DND-41 (cell line): ENCODE measurements at regions not wholly inside any gene's neighbourhood (a gene's known extent, or its start where the extent isn't known, plus 50 kb on each side); places are given as distances from the start of the nearest gene placed in this dataset.

Experiments
- ATAC-seq: fragments of 200-7000 bp; cut with Tn5 transposase; 3 replicates; pipeline ENCODE4 v1.9.1; 2021; ENCODE audit warnings: low read depth; ENCODE audit not compliant: insufficient read depth
- DNase-seq: peaks from one replicate; pipeline ENCODE4 v3.0.0-alpha.2; 2020
- H2AFZ ChIP-seq: 2 replicates; pipeline ENCODE4 v1.6.0; 2012; ENCODE audit warnings: low read depth, low read length
- H3K27ac ChIP-seq: 2 replicates; pipeline ENCODE4 v1.5.1; 2012; ENCODE audit warnings: low read length, inconsistent platforms
- H3K27me3 ChIP-seq: fragments of 200-600 bp; sonication (generic); 2 replicates; pipeline ENCODE4 v1.6.0; 2012; ENCODE audit warnings: low read length, mild to moderate bottlenecking, inconsistent platforms; ENCODE audit not compliant: insufficient read depth, poor library complexity
- H3K36me3 ChIP-seq: 2 replicates; pipeline ENCODE4 v1.5.1; 2012; ENCODE audit warnings: low read length, inconsistent platforms; ENCODE audit not compliant: insufficient read depth
- H3K4me1 ChIP-seq: 2 replicates; pipeline ENCODE4 v1.5.1; 2012; ENCODE audit warnings: mild to moderate bottlenecking, low read length; ENCODE audit not compliant: insufficient read depth
- H3K4me2 ChIP-seq: 2 replicates; pipeline ENCODE4 v1.6.0; 2012; ENCODE audit warnings: mild to moderate bottlenecking, moderate library complexity, low read length, inconsistent platforms; ENCODE audit not compliant: insufficient read depth
- H3K4me3 ChIP-seq, 2 experiments: fragments of 200-600 bp in 1 of 2; shearing (Covaris generic) in 1 of 2; 2 replicates each; pipeline ENCODE4 v1.5.1; 2012 to 2016; ENCODE audit warnings: inconsistent platforms in 2 of 2, low read length in 2 of 2, mild to moderate bottlenecking in 2 of 2, low read depth in 1 of 2, moderate library complexity in 1 of 2
- H3K79me2 ChIP-seq: 2 replicates; pipeline ENCODE4 v1.6.0; 2012; ENCODE audit warnings: low read length, inconsistent platforms; ENCODE audit not compliant: insufficient read depth
- H3K9ac ChIP-seq: 2 replicates; pipeline ENCODE4 v1.6.0; 2012; ENCODE audit warnings: low read depth, mild to moderate bottlenecking, inconsistent platforms, low read length, moderate library complexity
- H3K9me3 ChIP-seq: 2 replicates; pipeline ENCODE4 v1.5.1; 2012; ENCODE audit warnings: low read length, moderate library complexity, mild to moderate bottlenecking, inconsistent platforms; ENCODE audit not compliant: insufficient read depth, severe bottlenecking
- H4K20me1 ChIP-seq: 2 replicates; pipeline ENCODE4 v1.6.0; 2012; ENCODE audit warnings: low read length; ENCODE audit not compliant: insufficient read depth
- EZH2 ChIP-seq: IDR thresholded peaks from 3 replicates; pipeline ENCODE4 v1.6.1; 2012; ENCODE audit warnings: borderline replicate concordance, low read depth, mild to moderate bottlenecking, moderate library complexity, low read length, inconsistent platforms; ENCODE audit not compliant: severe bottlenecking
- TF ChIP-seq, protein P1 (sequence below): IDR thresholded peaks from 2 replicates; pipeline ENCODE4 v1.5.1; 2012; ENCODE audit warnings: borderline replicate concordance, low read length, moderate library complexity, mild to moderate bottlenecking; ENCODE audit not compliant: poor library complexity, severe bottlenecking; ENCODE audit errors: extremely low read depth

DNA sequence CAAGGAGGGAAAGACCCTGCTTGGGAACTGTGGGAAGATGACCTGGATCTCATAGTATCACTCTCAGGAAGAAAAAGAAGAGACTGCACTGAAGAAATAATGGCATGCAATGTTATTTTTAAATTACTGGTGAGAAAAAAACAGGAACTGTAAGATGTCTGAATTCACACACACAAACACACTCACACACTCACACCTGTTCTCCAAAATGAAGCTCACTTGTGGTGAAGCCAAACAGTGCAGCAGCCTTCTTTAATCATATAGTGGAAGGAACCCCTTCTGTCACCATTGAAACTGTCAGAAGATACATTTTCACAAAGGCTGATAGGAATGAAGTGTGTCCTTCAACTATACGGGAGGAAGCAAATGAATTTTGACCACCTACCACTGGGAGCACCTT is 156.5 kb upstream of the GHITM start:
- no peak overlapping the region for H3K4me2 ChIP-seq
- DNase-seq, result no peak
- H3K4me3 ChIP-seq, result no peak overlapping the region
- no peaks in the 10 kb centered on the region for H3K9me3 ChIP-seq
- TF ChIP-seq EZH2, result no peak
- TF ChIP-seq, protein P1, sequence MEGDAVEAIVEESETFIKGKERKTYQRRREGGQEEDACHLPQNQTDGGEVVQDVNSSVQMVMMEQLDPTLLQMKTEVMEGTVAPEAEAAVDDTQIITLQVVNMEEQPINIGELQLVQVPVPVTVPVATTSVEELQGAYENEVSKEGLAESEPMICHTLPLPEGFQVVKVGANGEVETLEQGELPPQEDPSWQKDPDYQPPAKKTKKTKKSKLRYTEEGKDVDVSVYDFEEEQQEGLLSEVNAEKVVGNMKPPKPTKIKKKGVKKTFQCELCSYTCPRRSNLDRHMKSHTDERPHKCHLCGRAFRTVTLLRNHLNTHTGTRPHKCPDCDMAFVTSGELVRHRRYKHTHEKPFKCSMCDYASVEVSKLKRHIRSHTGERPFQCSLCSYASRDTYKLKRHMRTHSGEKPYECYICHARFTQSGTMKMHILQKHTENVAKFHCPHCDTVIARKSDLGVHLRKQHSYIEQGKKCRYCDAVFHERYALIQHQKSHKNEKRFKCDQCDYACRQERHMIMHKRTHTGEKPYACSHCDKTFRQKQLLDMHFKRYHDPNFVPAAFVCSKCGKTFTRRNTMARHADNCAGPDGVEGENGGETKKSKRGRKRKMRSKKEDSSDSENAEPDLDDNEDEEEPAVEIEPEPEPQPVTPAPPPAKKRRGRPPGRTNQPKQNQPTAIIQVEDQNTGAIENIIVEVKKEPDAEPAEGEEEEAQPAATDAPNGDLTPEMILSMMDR, result no peak
- no peak overlapping the region for H3K9ac ChIP-seq
- no peaks in the 10 kb centered on the region for H3K36me3 ChIP-seq
- H3K27ac ChIP-seq, result no peak overlapping the region
- peaks cover 3% of the 10 kb centered on the region for H3K27me3 ChIP-seq
- peaks cover 11% of the 10 kb centered on the region for H3K4me1 ChIP-seq
- H4K20me1 ChIP-seq, result no peaks in the 10 kb centered on the region
- ATAC-seq, result no peak
- no peaks in the 10 kb centered on the region for H3K79me2 ChIP-seq
- no peak overlapping the region for H2AFZ ChIP-seq

- Histone ChIP-seq H3K9ac (no peak overlapping the region), H3K4me3 (no peak overlapping the region), H3K79me2 (no peaks in the 10 kb centered on the region), H3K4me2 (no peak overlapping the region), H3K36me3 (no peaks in the 10 kb centered on the region), H3K9me3 (no peaks in the 10 kb centered on the region), H3K27me3 (peaks cover 6% of the 10 kb centered on the region), H4K20me1 (no peaks in the 10 kb centered on the region), H2AFZ (no peak overlapping the region), H3K4me1 (peaks cover 11% of the 10 kb centered on the region), H3K27ac (no peak overlapping the region)
- DNase-seq (peak; percentile 24), ATAC-seq (peak; percentile 44; the same call in 2 of the 3 replicates)
- TF ChIP-seq, protein P1, result no peak
- TF ChIP-seq EZH2, result no peak
Measured at GRCh38 chr10:83983578-83984255, 155.6 kb upstream of the GHITM start.

GRCh38 chr10:83984256-83984640 is 155.1 kb upstream of the GHITM start:
- DNase-seq, result no peak
- Histone ChIP-seq H3K27ac (no peak overlapping the region), H3K36me3 (no peaks in the 10 kb centered on the region), H3K79me2 (no peaks in the 10 kb centered on the region), H3K4me1 (peaks cover 11% of the 10 kb centered on the region), H3K27me3 (peaks cover 6% of the 10 kb centered on the region), H3K9ac (no peak overlapping the region), H3K9me3 (no peaks in the 10 kb centered on the region), H3K4me3 (no peak overlapping the region), H3K4me2 (no peak overlapping the region), H2AFZ (no peak overlapping the region), H4K20me1 (no peaks in the 10 kb centered on the region)
- ATAC-seq, result no peak
- TF ChIP-seq, protein P1, result no peak
- TF ChIP-seq EZH2, result no peak
